H1 (cell line): ENCODE measurements at regions not wholly inside any gene's neighbourhood (a gene's known extent, or its start where the extent isn't known, plus 50 kb on each side); places are given as distances from the start of the nearest gene placed in this dataset.

Source experiments
- CTCF ChIA-PET: fragments of 300-600 bp; sonication (Branson Sonifier 250); formaldehyde crosslinking; loops from one replicate; lab custom pipeline; 2021; ENCODE audit not compliant: partially characterized antibody; lab: Charles Lee
- POLR2A ChIA-PET: fragments of 300-600 bp; sonication (Branson Sonifier 250); formaldehyde crosslinking; loops from one replicate; lab custom pipeline; 2021; ENCODE audit warnings: inconsistent platforms; ENCODE audit not compliant: partially characterized antibody; lab: Charles Lee
- DNase-seq, 2 experiments: peaks; one replicate each; pipeline versions ENCODE4 v3.0.0 to v3.0.0-alpha.2; 2010 to 2022; ENCODE audit warnings: low spot score in 2 of 2, low read depth in 1 of 2, mixed read lengths in 1 of 2
- FAIRE-seq: peaks from 2 replicates; lab custom pipeline; 2011; peaks lifted over from hg19 to GRCh38; lab: Jason Lieb, UNC
- H2AFZ ChIP-seq: 2 replicates; pipeline ENCODE4 v1.8.1; 2012; ENCODE audit warnings: low read length, inconsistent platforms
- H2AK5ac ChIP-seq: 2 replicates; pipeline ENCODE4 v1.6.1; 2013; ENCODE audit warnings: low read depth, low read length
- H2BK120ac ChIP-seq: replicated peaks from 2 replicates; pipeline ENCODE3; 2013; ENCODE audit warnings: low read depth, low read length, inconsistent platforms
- H2BK12ac ChIP-seq: 2 replicates; pipeline ENCODE4 v1.6.1; 2013; ENCODE audit warnings: low read depth, low read length
- H2BK15ac ChIP-seq: 2 replicates; pipeline ENCODE4 v1.6.1; 2013; ENCODE audit warnings: low read length
- H2BK20ac ChIP-seq: 2 replicates; pipeline ENCODE4 v1.6.1; 2013; ENCODE audit warnings: low read length
- H2BK5ac ChIP-seq: 2 replicates; pipeline ENCODE4 v1.6.1; 2013; ENCODE audit warnings: low read depth, low read length
- H3K14ac ChIP-seq: 2 replicates; pipeline ENCODE4 v1.6.1; 2013; ENCODE audit warnings: inconsistent platforms; ENCODE audit not compliant: insufficient read length
- H3K18ac ChIP-seq: 2 replicates; pipeline ENCODE4 v1.6.1; 2013; ENCODE audit warnings: low read length; ENCODE audit errors: extremely low read depth
- H3K23ac ChIP-seq: 2 replicates; pipeline ENCODE4 v1.6.1; 2013; ENCODE audit warnings: inconsistent platforms; ENCODE audit not compliant: insufficient read length
- H3K23me2 ChIP-seq: 2 replicates; pipeline ENCODE4 v1.6.1; 2013; ENCODE audit warnings: low read depth, low read length
- H3K27ac ChIP-seq: 2 replicates; pipeline ENCODE4 v1.6.1; 2011; ENCODE audit warnings: low read depth, low read length, inconsistent platforms
- H3K27me3 ChIP-seq, 4 experiments: replicated peaks in 1 of 4; 1 replicate in 1 of 4; 2 replicates in 3 of 4; pipeline versions ENCODE4 v1.6.1 to v1.8.1; 2011 to 2013; ENCODE audit warnings: low read length in 3 of 4, mild to moderate bottlenecking in 3 of 4, inconsistent platforms in 2 of 4, mixed read lengths in 2 of 4, moderate library complexity in 1 of 4; ENCODE audit not compliant: control insufficient read depth in 3 of 4, insufficient read depth in 3 of 4; ENCODE audit errors: extremely low read depth in 1 of 4
- H3K36me3 ChIP-seq, 4 experiments: 2 replicates each; pipeline versions ENCODE4 v1.6.1 to v1.8.1; 2011 to 2013; ENCODE audit warnings: mild to moderate bottlenecking in 4 of 4, low read length in 3 of 4, moderate library complexity in 2 of 4, control low read depth in 1 of 4, inconsistent platforms in 1 of 4; ENCODE audit not compliant: insufficient read depth in 4 of 4, control insufficient read depth in 2 of 4
- H3K4ac ChIP-seq: replicated peaks from 2 replicates; pipeline ENCODE3; 2013; ENCODE audit warnings: low read length, low read depth, mixed read lengths, inconsistent platforms; ENCODE audit not compliant: insufficient read length
- H3K4me1 ChIP-seq, 4 experiments: replicated peaks in 1 of 4; 1 replicate in 1 of 4; 2 replicates in 3 of 4; pipeline versions ENCODE4 v1.6.1 to v1.8.1; 2011 to 2013; ENCODE audit warnings: low read length in 3 of 4, inconsistent platforms in 2 of 4, mixed read lengths in 1 of 4; ENCODE audit not compliant: insufficient read depth in 4 of 4, control insufficient read depth in 3 of 4
- H3K4me2 ChIP-seq, 2 experiments: 2 replicates each; pipeline versions ENCODE4 v1.6.1 to v1.8.1; 2011 to 2013; ENCODE audit warnings: low read depth in 2 of 2, low read length in 2 of 2, control low read depth in 1 of 2, inconsistent platforms in 1 of 2, mild to moderate bottlenecking in 1 of 2; ENCODE audit not compliant: insufficient read depth in 1 of 2
- H3K4me3 ChIP-seq, 4 experiments: fragments of 200-600, 300-600 bp in 1 of 4; sonication (generic), shearing (Covaris generic), sonication (Bioruptor Twin) in 1 of 4; 2 replicates each; pipeline versions ENCODE4 v1.5.1 to v1.8.1; 2011 to 2016; ENCODE audit warnings: low read length in 4 of 4, low read depth in 3 of 4, control low read depth in 2 of 4, inconsistent platforms in 2 of 4, mild to moderate bottlenecking in 2 of 4, mixed read lengths in 1 of 4, moderate library complexity in 1 of 4; ENCODE audit not compliant: insufficient read depth in 2 of 4; ENCODE audit errors: extremely low read depth in 1 of 4
- H3K56ac ChIP-seq: replicated peaks from 2 replicates; pipeline ENCODE3; 2013; ENCODE audit warnings: low read depth, mild to moderate bottlenecking, mixed read lengths, low read length, inconsistent platforms; ENCODE audit not compliant: insufficient read length
- H3K79me1 ChIP-seq: 2 replicates; pipeline ENCODE4 v1.6.1; 2013; ENCODE audit warnings: low read depth, low read length, control low read depth
- H3K79me2 ChIP-seq, 2 experiments: 2 replicates each; pipeline versions ENCODE4 v1.6.1 to v1.8.1; 2012 to 2013; ENCODE audit warnings: low read length in 2 of 2, mild to moderate bottlenecking in 2 of 2, inconsistent platforms in 1 of 2; ENCODE audit not compliant: insufficient read depth in 2 of 2, control insufficient read depth in 1 of 2
- H3K9ac ChIP-seq, 4 experiments: replicated peaks in 1 of 4; 1 replicate in 1 of 4; 2 replicates in 3 of 4; pipeline versions ENCODE4 v1.6.1 to v1.8.1; 2011 to 2013; ENCODE audit warnings: low read depth in 3 of 4, low read length in 3 of 4, control low read depth in 2 of 4, mild to moderate bottlenecking in 2 of 4, moderate library complexity in 2 of 4, inconsistent platforms in 1 of 4; ENCODE audit errors: extremely low read depth in 1 of 4
- H3K9me3 ChIP-seq, 2 experiments: 2 replicates each; pipeline versions ENCODE4 v1.6.1 to v1.8.1; 2012 to 2013; ENCODE audit warnings: mild to moderate bottlenecking in 2 of 2, moderate library complexity in 2 of 2, control low read depth in 1 of 2, inconsistent platforms in 1 of 2, low read depth in 1 of 2, low read length in 1 of 2, mixed read lengths in 1 of 2; ENCODE audit not compliant: insufficient read depth in 2 of 2
- H4K20me1 ChIP-seq, 2 experiments: replicated peaks in 1 of 2; 2 replicates each; pipeline versions ENCODE3 to v1.8.1; 2011 to 2013; ENCODE audit warnings: inconsistent platforms in 2 of 2, low read length in 2 of 2, mild to moderate bottlenecking in 1 of 2; ENCODE audit not compliant: insufficient read depth in 2 of 2, control insufficient read depth in 1 of 2
- H4K5ac ChIP-seq: 2 replicates; pipeline ENCODE4 v1.6.1; 2013; ENCODE audit warnings: low read length, low read depth, mixed read lengths, inconsistent platforms; ENCODE audit not compliant: insufficient read length
- H4K8ac ChIP-seq: 2 replicates; pipeline ENCODE4 v1.8.0; 2013; ENCODE audit warnings: mild to moderate bottlenecking, moderate library complexity, low read length, inconsistent platforms; ENCODE audit not compliant: insufficient read depth; ENCODE audit errors: extremely low read depth
- H4K91ac ChIP-seq: replicated peaks from 2 replicates; pipeline ENCODE3; 2013; ENCODE audit warnings: low read length, mixed read lengths, inconsistent platforms; ENCODE audit not compliant: insufficient read length
- CBX5 ChIP-seq: fragments of 300-800, 300-1000 bp; sonication (generic); IDR thresholded peaks from 2 replicates; pipeline ENCODE4 v1.7.1; 2016; ENCODE audit warnings: antibody characterized with exemption, low read length, low read depth
- JUN ChIP-seq: IDR thresholded peaks from 2 replicates; pipeline ENCODE4 v1.6.1; 2011; ENCODE audit warnings: low read depth, mild to moderate bottlenecking, improper control_type of control experiment, low read length
- POLR2A ChIP-seq, 2 experiments: IDR thresholded peaks; 1 replicate in 1 of 2; 2 replicates in 1 of 2; pipeline ENCODE4 v1.6.1; 2011; ENCODE audit warnings: low read depth in 2 of 2, low read length in 2 of 2, mild to moderate bottlenecking in 2 of 2; ENCODE audit errors: control extremely low read depth in 1 of 2
- WGBS, 2 experiments: shearing (Covaris generic) in 1 of 2; methylation state at CpG; one replicate each; pipeline versions ENCODE4 v1.1.6 to v1.1.7; 2013 to 2015; ENCODE audit warnings: low lambda C conversion rate in 2 of 2, mixed read lengths in 2 of 2, inconsistent platforms in 1 of 2, low coverage in 1 of 2, missing lambda C conversion rate in 1 of 2; ENCODE audit not compliant: insufficient replicate concordance in 2 of 2, insufficient coverage in 1 of 2, insufficient read length in 1 of 2; ENCODE audit errors: extremely low coverage in 1 of 2, missing lambda C conversion rate in 1 of 2; 5-methylcytosine and 5-hydroxymethylcytosine counted together

GRCh38 chr2:220014961-220015360 is 387.5 kb downstream of the SLC4A3 start:
- Histone ChIP-seq H2BK15ac (no peak overlapping the region), H3K4me3 (no peak overlapping the region), H4K20me1 (no peaks in the 10 kb centered on the region), H3K9me3 (no peaks in the 10 kb centered on the region), H4K8ac (no peak overlapping the region), H3K9ac (no peak overlapping the region), H3K4ac (no peak overlapping the region), H2BK20ac (no peak overlapping the region), H3K23me2 (no peaks in the 10 kb centered on the region), H3K56ac (no peak overlapping the region), H3K79me1 (no peaks in the 10 kb centered on the region), H2AFZ (no peak overlapping the region), H3K23ac (no peak overlapping the region), H3K4me2 (no peak overlapping the region), H2BK5ac (no peak overlapping the region), H3K14ac (no peak overlapping the region), H3K27me3 (no peaks in the 10 kb centered on the region), H2BK120ac (no peak overlapping the region), H3K4me1 (no peaks in the 10 kb centered on the region), H2AK5ac (no peak overlapping the region), H2BK12ac (no peak overlapping the region), H3K36me3 (no peaks in the 10 kb centered on the region), H4K5ac (no peak overlapping the region), H3K79me2 (no peaks in the 10 kb centered on the region; a peak in 1 of 4 replicates), H4K91ac (no peak overlapping the region), H3K18ac (no peak overlapping the region), H3K27ac (no peak overlapping the region)
- DNase-seq (no peak), FAIRE-seq (no peak)
- ChIA-PET CTCF (interaction anchor here (1.4 kb wide), 1 partner anchor 10 kb away, joined by 3 read pairs; no protein-coding TSS in a partner anchor), POLR2A (no interaction called here)
- TF ChIP-seq POLR2A (IDR thresholded peaks at IDR 0.05; ENCODE audit: control extremely low read depth in 1 of 2, low read depth in 2 of 2, low read length in 2 of 2) (no peak), CBX5 (no peak), JUN (no peak)
- WGBS, 2 experiments: 91% methylated on average over 2 of the region's 2 CpGs; no CpG with 5 or more reads in 1 of the 2 experiments
